HCT116 (cell line): ENCODE measurements at regions not wholly inside any gene's neighbourhood (a gene's known extent, or its start where the extent isn't known, plus 50 kb on each side); places are given as distances from the start of the nearest gene placed in this dataset.

Source experiments
- EZH2 ChIP-seq: fragments of 200-600 bp; sonication (generic); IDR thresholded peaks from 2 replicates; pipeline ENCODE4 v1.6.1; 2017; ENCODE audit warnings: antibody characterized with exemption, mixed run types
- EZH2phosphoT487 ChIP-seq: fragments of 200-600 bp; IDR thresholded peaks from 2 replicates; pipeline ENCODE4 v1.6.1; 2018; ENCODE audit warnings: antibody characterized with exemption, borderline replicate concordance
- POLR2A ChIP-seq: IDR thresholded peaks from 2 replicates; pipeline ENCODE4 v1.7.0; 2011; ENCODE audit warnings: borderline replicate concordance; ENCODE audit not compliant: insufficient read depth, insufficient read length; ENCODE audit errors: extremely low read depth
- TF ChIP-seq, protein P1 (sequence below), 3 experiments: fragments of 200-600 bp in 1 of 3; sonication (generic) in 1 of 3; IDR thresholded peaks in 2 of 3; conservative IDR thresholded peaks in 1 of 3; 2 replicates each; pipeline ENCODE4 v1.5.1; 2012 to 2017; ENCODE audit warnings: low read depth in 2 of 3, low read length in 2 of 3, antibody characterized with exemption in 1 of 3, borderline replicate concordance in 1 of 3, control low read depth in 1 of 3, mild to moderate bottlenecking in 1 of 3, mixed read lengths in 1 of 3, mixed run types in 1 of 3, moderate library complexity in 1 of 3; ENCODE audit not compliant: insufficient read depth in 1 of 3

DNA sequence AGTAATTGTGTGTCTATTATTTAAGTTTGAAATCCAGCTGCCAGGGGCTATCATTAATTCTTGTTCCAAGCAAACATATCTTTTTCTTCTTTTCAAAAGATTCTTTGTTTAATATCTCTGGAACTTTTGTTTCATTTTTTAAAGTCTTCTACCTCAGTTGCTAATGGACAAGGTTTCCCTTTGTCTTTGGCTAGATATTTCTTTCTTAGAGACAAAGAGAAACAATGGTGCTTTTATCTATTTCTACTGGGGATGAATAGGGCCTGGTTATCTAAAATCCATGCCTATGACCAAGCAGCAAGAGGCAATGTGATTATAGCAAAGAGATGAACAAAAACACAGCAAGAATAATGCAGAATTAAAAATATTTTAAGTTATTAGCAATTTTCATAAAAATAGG is 661.3 kb upstream of the KLF12 start:
- TF ChIP-seq, protein P1, sequence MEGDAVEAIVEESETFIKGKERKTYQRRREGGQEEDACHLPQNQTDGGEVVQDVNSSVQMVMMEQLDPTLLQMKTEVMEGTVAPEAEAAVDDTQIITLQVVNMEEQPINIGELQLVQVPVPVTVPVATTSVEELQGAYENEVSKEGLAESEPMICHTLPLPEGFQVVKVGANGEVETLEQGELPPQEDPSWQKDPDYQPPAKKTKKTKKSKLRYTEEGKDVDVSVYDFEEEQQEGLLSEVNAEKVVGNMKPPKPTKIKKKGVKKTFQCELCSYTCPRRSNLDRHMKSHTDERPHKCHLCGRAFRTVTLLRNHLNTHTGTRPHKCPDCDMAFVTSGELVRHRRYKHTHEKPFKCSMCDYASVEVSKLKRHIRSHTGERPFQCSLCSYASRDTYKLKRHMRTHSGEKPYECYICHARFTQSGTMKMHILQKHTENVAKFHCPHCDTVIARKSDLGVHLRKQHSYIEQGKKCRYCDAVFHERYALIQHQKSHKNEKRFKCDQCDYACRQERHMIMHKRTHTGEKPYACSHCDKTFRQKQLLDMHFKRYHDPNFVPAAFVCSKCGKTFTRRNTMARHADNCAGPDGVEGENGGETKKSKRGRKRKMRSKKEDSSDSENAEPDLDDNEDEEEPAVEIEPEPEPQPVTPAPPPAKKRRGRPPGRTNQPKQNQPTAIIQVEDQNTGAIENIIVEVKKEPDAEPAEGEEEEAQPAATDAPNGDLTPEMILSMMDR (IDR thresholded peaks at IDR 0.05 in 2 of 3, conservative IDR thresholded peaks at IDR 0.05 in 1 of 3; ENCODE audit: borderline replicate concordance in 1 of 3, insufficient read depth in 1 of 3, low read depth in 2 of 3, low read length in 2 of 3), result no peak
- no peak for TF ChIP-seq EZH2phosphoT487
- TF ChIP-seq POLR2A, result no peak
- no peak for TF ChIP-seq EZH2
